AG08396 (cell line): ENCODE measurements at regions not wholly inside any gene's neighbourhood (a gene's known extent, or its start where the extent isn't known, plus 50 kb on each side); places are given as distances from the start of the nearest gene placed in this dataset.

ENCODE experiments used
- DNase-seq: peaks from one replicate; pipeline ENCODE4 v3.0.0; 2012; ENCODE audit warnings: low spot score, mixed read lengths

DNA sequence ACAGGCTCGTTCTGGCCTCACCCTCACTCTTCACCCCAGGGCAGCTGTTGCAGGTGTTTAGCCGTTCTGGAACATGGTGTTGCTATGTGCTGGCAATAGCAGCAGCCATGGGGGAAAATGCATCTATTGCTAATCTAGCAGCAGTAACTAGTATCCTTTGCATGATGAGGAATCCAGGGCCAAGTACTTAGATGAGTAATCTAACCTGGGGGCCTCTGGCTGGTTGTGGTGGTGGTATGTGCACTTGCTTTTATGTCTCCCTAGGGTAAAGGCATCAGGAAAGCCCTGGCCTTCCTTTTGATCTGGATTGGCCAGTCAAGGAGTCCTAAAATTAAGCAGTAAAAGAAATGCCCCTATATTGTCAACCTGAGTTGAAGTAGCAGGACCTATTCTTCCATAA is 594.5 kb upstream of the MAP3K7 start:
- no peak for DNase-seq

DNA sequence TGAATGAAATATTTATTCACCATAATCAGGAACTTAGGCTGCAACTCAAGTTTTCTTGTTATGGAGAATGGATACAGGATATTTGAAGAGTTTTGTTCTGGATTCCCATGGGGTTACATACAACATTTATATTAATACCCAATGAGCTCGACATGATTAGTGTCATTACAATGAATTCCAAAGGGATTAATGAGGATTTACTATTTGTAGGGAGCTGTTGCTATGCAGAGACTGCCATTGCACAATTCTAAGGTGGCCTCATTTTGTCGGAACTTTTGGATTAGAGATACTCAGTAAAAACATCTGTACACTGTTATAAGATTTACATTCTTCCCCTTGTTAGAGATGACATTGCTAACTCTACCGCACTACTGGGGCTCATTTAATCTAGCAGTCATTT is 586.8 kb upstream of the MAP3K7 start:
- DNase-seq, result no peak

DNA sequence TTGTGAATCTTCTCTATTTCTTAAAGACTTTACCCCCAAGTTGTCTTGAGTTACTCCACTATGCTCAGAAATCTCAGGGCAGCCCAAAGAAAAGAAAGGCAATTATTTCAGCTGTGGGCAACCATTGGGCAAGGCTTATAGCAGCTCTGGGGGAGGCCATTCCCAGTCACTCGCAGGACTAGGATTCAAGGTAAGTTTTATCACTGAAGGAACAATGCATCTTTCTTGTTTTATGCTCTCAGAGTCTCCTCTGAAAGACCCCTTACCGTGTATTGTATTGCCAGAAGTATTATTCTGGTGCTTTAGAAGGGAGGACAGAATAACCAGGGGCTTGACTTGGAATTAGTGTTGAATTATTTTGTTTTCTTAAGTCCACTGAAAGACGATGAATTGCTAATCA is 586.3 kb upstream of the MAP3K7 start:
- no peak for DNase-seq

DNA sequence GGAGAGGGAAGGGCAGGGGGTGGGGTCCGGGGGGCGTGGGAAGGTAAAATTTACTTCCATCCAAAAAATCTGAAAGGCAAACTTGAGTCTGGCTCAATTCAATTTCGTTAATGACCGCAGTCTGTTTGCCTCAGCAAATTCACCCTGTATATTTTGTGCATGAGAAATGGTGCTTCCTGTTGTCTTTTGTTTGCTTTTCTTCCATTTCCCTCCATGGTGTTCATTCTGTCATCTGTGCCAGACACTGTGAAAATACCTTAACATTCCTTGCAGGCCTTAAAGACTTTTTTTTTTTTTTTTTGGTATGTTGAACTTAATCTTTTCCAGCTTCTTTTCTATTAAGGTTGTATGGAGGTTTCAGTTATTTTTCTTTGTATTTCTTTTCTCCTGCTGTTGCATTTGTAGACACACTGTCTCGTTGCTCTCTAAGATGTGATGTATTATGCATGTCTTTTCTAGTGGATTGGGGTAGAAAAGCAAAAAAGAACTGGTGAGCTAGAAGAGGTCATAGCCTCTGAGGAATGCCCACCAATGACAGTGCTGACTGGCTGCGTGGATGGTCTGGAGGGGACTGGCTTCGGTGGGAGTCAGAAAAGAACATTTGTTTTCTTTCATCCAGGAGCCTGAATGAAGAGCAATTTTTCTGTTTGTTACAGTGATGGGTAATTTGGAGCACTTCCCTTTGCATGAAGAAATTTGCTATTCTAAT is 585.0 kb upstream of the MAP3K7 start:
- DNase-seq, result no peak

DNA sequence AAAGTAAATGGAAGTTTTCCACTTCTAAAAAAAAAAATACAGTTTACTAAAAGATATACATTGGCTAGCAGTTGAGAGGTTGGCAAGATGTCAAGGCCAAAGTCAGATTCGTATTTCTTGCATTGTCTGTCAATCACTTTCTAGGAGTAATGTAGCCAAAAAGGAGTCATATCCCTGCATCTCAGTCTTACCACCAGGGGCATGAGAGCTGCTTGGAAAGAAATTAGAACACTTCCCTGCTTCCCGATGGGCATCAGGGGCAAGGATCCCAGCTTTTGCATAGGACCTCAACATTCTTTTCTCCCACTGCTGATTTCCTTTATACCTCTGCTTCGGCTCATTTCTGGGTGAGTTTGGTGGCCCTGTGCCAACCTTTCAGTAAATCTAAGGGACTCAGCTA is 581.0 kb upstream of the MAP3K7 start:
- no peak for DNase-seq

DNA sequence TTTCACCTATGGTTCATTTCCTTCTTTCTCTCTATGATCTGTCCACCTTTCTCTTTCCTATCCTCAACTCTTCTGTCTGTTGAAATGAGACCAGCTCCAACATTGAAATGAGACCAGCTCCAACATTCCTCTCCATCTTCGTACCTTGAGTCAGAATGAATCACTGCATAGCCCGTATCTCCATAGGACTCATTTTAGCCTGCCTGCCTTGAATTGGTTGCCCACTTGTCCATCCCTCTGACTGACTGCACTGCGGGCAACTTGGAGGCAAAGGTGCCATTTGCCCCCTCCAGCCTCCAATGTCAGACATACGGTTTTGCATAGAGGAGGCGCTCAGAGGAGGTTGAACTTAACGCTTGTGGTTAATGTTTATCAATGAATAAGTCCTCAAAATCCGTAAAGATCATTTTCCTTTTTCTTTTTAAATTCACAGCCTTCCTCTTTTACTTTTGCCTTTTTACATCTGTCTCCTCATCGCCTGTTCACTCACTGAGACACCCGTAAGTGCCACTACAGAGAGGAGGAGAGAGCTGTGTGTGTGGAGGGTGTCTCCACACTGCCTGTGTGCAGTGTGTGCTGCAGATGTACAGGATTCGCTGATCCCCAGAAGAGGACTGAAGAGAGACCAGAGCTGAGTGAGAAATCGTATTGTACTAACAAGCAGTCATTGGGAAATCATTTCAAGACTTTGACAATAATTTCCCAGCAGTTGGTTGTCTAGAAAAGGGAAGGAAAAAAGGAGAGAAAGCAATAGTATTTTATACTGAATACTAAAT is 579.6 kb upstream of the MAP3K7 start:
- no peak for DNase-seq

DNA sequence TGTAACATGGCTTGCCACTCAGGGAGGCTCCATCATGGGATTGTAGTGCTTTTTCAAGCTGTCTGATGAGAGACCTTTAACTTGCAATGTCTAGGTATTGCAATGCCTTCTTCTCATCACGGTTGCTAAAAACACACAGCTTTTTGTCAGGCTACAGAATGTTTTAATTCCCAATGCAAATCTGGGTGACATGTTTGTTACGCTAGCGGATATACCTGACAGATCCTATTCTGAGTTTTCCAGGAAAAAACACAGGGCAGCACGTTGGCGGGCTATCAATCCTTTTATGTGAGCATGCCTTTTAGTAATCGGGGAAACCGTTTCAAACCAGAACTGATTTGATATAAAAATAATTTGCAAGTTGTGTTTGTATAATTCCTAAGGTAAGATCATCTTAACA is 577.2 kb upstream of the MAP3K7 start:
- DNase-seq, result no peak

DNA sequence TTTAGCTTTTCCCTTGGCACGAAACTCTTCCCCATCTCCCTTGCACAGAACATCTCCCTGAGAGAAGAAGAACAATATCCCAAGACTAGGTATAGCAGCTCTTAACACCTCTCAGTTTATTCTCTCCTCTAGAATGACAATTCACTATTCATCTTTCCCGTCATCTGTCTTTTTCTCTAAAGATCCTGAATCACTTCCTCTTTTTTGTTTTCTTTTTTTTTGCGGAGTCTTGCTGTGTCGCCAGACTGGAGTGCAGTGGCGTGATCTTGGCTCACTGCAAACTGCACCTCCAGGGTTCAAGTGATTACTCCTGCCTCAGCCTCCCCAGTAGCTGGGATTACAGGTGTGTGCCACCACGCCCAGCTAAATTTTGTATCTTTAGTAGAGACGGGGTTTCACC is 574.4 kb upstream of the MAP3K7 start:
- no peak for DNase-seq

DNA sequence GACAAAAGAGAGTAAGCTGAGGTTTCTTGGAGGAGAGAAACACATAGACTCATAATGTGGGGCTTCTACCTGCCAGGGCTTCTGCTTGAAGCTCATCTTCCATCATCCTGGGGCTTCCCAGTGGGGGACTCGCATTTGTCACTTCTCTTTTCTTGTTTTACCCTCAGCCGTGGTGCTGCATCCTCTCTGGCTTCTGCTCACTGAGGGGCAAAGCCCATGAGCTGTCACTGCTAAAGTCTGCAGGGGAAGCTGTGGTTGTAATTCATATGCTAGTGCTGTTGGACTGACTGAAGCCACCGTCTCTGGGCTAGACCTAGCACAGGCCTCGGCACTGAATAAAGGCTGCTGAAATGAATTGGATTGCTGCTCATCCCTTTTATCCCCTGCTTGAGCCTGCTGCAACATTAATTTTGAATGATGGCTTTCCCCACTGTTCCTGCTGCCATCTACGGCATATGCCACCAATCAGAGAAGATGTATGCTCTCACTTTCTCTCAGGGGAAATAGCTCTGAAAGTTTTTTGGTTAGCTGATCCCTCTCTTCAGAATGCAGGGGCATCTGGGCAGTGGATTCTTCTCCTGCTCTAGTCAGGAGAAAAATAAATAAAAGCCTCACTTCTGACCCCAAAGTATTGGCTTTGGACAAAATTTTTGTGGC is 568.4 kb upstream of the MAP3K7 start:
- DNase-seq, result no peak

DNA sequence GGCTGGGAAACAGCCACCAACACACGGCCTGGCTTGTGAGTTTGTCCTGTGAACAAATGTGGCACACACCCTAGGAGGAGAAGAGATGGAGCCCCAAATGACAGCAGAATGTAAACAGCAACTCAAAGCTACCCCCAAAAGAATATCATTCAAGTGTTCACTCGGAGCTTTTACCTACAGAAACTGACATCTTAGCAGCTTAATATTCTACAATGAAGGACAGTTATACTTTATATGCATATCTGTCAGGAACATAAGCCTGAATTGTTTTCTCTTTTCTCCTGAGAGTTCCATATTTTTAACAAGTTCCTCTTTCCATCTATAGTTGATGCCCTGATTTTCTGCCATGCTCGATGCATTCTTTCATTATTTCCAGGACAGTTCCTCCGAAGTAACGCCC is 566.0 kb upstream of the MAP3K7 start:
- DNase-seq, result no peak

DNA sequence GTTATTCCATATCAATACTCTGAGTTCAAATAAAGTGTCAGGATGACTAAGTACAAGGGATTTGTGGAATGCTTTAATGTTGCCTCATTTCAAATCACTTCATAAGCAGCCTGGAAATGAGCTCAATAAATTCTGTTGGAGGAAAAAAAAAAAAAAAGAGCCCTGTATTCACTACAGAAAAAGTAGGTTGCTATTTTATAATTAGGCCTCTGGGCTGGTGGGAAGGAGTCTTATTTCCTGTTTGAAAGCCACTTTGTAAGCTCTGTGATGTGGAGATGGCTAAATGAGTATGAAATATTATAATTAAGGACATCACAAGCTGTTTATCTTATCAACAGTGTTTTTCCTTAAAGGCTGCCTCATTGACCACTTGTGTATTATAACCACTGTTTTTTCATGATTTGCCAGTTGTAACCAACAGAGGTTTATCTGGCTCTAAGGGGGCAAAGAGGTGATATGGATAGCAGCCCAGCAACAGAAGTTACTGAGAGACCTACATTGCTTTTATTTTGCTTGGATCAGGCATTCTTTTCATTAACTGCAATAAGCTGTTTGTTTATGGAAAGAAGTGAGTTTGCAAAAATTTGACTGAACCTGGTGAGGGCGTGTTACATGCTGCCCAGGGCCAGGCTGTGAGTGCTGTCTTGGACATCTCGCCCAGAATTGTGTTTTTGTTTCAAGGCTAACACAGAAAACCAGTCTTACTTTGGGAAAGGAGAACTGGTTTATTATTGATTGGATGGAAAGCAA is 563.3 kb upstream of the MAP3K7 start:
- no peak for DNase-seq

DNA sequence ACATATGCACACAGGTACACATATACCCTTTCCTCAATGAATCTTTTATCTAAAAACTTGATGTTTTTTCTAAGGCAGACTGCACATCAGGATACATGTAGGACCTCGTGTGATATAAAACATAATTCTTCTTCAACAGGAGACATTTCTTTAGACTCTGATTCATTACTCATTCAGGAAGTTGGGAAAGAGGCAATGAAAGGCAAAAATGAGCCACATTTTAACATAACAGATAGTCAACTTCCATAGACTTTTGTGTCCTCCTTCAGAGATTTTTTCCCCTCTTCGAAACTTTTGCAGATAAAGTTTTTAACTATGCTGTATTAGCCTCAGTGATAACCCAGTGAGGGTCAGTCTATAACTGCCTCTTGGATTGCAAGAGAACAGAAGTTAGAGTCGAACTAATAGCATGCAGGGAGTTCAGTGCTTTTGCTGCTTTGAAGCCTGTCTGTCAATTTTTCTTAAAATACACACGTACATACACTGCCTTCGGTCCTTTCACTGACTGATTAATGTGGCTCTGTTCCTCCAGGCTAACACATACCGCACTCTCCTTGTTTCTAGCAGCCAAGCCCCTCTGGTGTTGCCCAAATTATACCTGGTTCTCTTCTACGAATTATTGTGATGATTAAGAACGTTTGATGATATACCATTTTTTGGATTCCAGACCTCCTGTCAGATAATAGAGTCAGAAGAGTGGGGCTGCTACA is 562.5 kb upstream of the MAP3K7 start:
- no peak for DNase-seq

DNA sequence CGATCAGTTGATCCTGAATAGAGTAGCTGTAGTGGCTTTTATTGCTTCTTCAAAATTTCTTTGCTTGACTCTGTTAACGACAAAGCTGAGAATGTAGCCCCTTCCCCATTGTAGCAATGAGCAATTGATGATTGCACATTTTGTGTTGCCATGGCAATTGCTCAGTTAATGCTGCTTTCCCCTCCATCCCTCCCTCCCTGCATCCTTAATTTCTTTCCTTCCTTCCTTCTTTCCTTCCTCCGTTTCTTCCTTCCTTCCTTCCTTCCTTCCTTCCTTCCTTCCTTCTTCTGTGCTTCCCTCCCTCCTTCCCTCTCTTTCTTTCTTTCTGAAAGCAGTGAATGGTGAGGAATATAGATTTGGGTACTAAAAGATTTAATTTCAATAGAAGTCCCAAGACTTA is 557.3 kb upstream of the MAP3K7 start:
- DNase-seq, result no peak

DNA sequence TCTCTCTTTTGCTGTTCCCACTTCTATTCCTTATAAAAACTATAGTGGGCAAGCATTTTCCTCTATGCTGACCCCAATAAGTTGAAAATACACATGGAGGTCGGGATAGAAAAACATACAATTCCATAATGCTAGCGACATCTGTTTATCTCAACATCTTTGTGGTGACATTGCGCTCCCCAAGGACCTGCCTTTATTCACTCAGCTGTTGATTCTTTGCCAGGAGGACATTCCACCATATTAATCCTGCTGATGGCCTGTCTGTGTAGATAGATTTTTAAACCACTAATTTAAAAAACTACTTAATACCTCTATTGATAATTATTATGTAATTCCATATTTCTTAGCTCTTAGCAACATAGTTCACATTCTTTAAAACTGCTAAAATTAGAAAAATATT is 555.3 kb upstream of the MAP3K7 start:
- no peak for DNase-seq

DNA sequence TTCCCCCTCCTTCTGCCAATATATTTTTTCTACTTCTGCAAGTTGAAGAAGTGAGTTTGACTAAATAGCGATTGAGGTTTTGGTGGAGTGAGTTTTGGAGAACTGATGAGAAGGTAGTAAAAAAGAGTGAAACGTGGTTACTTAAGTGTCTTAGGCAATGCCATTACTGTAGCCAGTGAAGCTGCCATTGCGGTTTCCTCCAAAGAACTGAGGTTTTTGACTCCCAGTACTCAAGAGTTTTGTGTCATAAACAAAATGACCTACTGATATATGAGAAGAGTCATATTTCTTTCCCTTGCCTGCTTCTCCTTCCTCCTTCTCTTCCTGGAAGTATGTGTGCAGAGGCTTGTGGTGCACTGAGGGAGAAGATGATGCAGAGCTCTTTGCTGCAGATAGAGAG is 554.5 kb upstream of the MAP3K7 start:
- DNase-seq, result no peak

DNA sequence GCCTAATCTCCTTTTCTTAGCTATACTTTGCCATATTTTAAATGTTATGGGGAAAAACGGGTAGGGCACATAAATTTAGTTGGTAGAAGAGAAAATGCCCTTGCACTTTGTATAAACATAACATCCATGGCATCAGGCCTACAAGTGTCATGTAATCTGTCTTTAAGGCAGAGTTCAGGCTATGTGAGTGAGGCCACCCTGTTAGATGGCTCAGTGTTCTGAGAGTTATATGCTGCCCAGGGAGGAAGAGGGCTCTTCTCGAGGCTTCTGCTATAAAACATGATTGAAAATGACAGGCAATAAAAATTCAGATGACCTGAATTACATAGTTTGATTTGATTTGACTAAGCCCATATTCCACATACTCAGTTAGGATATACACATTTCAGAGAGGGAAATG is 553.6 kb upstream of the MAP3K7 start:
- DNase-seq, result no peak

DNA sequence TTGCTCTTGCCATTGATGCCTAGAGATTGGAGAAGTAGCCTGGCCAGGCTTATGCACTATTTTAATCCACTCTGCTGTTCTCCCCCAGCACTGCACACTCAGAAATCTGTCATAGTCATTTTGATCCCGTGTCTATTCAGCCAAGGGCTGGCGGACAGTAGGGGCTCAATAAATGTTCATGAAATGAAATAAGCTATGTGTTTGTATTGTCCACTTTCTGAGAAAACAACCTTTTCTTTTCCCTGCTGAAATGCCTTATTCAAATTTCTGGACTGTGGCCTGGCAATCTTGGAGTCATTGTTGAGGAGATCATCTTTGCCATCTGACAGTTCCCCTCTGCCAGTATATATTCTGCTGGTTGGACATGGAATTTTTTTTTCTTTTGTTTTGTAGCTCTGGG is 550.4 kb upstream of the MAP3K7 start:
- no peak for DNase-seq

DNA sequence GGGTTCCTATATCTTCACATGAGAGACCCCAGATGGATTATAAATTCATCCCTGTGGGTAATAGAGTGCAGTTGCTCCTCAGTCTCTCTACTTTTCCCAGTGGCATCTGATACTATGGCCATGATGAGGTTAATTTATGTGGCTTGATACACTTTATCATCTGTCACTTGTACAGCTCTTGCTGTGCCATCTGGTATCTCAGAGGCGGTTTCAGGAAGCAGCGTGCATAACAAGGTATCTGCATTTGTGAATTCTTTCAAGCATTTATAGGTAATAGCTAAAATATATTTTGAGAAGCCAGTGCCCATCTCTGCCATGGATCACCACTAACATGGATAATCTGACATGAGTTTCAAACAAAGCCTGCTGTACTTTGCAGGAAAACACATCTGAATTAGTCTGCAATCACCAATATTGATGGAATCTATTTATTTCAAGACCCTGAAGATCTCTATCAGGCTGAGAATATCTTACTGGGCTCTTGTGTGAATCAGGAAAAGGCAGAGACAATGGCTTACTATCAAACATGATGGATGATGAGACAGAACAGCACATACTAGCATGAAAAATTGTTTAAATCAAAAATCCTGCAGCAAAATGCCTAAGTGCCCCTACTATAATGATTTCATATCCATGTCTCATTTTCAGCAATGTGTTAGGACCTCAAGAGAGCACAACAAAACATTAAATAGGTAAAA is 548.7 kb upstream of the MAP3K7 start:
- no peak for DNase-seq

DNA sequence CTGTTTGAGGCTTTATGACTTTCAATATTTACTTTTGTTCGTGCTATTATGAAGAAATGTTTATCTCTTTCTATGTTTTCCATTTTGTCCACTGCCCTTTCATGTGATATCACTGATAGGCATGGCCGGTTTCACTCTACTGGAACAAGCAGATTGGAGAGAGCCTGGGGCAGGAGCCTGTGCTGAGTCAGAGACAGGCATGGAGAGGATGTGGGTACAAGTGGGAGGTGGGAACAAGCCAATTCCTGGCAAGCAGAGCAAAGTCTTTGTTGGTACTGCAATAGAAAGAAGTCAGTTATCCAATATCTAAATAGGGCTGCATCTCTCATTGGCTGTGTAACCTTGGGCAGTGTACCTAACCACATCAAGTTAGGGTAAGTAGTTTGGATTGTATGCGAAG is 545.6 kb upstream of the MAP3K7 start:
- DNase-seq, result no peak

DNA sequence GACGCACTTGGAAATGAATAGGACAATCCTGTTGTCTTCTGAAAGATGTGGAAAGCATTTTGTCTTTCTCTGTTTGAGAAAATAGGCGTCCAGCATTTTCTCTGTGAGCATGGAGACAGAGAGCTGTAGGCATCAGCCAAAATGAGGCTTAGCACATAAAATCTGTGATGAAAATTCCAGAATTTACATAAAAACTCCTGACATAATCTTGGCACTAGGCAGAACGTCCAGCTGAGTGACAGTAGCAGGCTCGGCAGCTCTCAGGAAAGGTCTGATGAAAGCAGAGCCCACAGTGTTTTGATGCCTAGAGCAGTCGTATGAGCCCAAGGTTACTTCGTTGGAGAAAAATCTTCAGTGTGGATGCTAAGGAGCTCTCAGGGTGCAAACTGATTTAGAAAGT is 543.3 kb upstream of the MAP3K7 start:
- no peak for DNase-seq

DNA sequence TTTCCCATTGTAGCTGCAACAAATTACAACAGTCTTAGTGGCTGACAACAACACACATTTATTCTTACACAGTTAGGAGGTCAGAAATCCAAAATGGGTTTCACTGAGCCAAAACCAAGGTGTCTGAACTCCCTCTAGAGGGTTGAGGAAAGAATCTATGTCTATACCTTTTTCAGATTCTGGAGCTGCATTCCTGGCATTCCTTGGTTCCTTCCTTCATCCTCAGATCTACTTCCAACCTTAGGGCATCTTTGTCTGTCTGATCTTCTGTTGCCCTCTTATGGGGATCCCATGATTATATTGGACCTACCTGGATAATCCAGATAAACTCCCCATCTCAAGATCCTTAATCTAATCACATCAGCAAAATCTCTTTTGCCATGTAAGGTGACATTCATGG is 540.9 kb upstream of the MAP3K7 start:
- DNase-seq, result no peak
